ENCODE measurements at regions not wholly inside any gene's neighbourhood (a gene's known extent, or its start where the extent isn't known, plus 50 kb on each side); places are given as distances from the start of the nearest gene placed in this dataset.

DNA sequence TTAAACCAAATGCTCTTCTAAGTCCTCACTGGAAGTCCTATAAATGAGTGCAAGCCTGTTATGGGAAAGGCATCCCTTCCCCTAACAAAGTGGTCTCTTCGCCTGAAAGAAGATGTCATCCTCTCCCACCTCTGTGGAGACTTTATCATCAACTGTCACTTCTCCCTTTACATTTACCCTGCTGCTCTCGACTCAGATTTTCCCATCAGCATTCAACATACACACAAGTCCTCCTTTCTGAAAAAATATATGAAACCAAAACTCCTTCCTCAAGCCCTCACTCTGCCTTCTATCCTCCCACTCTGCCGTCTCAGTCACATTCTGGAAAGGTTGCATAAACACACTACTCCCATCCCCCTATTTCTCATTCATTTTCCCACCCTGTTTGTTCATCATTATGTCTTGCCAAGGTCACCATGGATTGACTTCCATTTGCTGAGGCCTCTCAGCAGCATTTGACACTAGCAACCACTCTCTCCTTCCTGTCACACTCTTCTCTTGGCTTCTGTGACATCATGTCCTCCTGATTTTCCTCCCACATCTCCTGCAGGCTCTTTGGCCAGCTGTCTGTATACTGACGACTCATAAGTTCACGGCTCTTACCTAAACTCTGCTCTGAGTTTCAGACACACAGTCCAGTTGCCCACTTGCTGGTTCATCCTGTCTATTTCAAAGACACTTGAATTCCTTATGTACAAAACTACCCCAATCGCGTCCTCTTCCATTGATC lies 70.3 kb upstream of the SMAD3 start:
- TF ChIP-seq POLR2A (conservative IDR thresholded peaks at IDR 0.05) = no peak
- no peak for TF ChIP-seq MEF2A (IDR thresholded peaks at IDR 0.05; ENCODE audit: control insufficient read depth, low read depth, low read length)
- TF ChIP-seq, protein P1, sequence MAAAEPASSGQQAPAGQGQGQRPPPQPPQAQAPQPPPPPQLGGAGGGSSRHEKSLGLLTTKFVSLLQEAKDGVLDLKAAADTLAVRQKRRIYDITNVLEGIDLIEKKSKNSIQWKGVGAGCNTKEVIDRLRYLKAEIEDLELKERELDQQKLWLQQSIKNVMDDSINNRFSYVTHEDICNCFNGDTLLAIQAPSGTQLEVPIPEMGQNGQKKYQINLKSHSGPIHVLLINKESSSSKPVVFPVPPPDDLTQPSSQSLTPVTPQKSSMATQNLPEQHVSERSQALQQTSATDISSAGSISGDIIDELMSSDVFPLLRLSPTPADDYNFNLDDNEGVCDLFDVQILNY (CRISPR knock-in tag; IDR thresholded peaks at IDR 0.05) = no peak
- TF ChIP-seq PHTF2 (CRISPR knock-in tag; IDR thresholded peaks at IDR 0.05) = no peak
- TF ChIP-seq ZEB2 (IDR thresholded peaks at IDR 0.05) = no peak
